22Rv1 (cell line): ENCODE measurements at regions not wholly inside any gene's neighbourhood (a gene's known extent, or its start where the extent isn't known, plus 50 kb on each side); places are given as distances from the start of the nearest gene placed in this dataset.

ENCODE experiments used
- H3K27ac ChIP-seq: fragments of 450-650 bp; 2 replicates; pipeline ENCODE4 v1.5.1; 2017
- CTCF ChIP-seq: fragments of 450-650 bp; IDR thresholded peaks from 2 replicates; pipeline ENCODE4 v1.5.1; 2017; ENCODE audit warnings: mild to moderate bottlenecking
- ZFX ChIP-seq: fragments of 450-650 bp; IDR thresholded peaks from 2 replicates; pipeline ENCODE4 v1.6.1; 2017; ENCODE audit warnings: antibody characterized with exemption, borderline replicate concordance

GRCh38 chr13:99692854-99693253 lies 191.6 kb downstream of the TM9SF2 start:
- TF ChIP-seq CTCF (no peak), ZFX (no peak)
- H3K27ac ChIP-seq, result no peak overlapping the region

GRCh38 chr13:99691552-99691951 lies 190.3 kb downstream of the TM9SF2 start:
- H3K27ac ChIP-seq, result no peak overlapping the region
- TF ChIP-seq CTCF, result no peak
- no peak for TF ChIP-seq ZFX

GRCh38 chr13:99690426-99691174 lies 189.3 kb downstream of the TM9SF2 start:
- H3K27ac ChIP-seq, result no peak overlapping the region
- no peak for TF ChIP-seq CTCF
- TF ChIP-seq ZFX, result no peak

- TF ChIP-seq CTCF (no peak), ZFX (no peak)
- H3K27ac ChIP-seq, result no peak overlapping the region
These were observed 188.7 kb downstream of the TM9SF2 start for GRCh38 chr13:99689955-99690354.

- TF ChIP-seq ZFX, result no peak
- H3K27ac ChIP-seq, result no peak overlapping the region
These were observed 187.5 kb downstream of the TM9SF2 start for GRCh38 chr13:99688776-99689175.

- H3K27ac ChIP-seq, result no peak overlapping the region
- TF ChIP-seq CTCF (no peak), ZFX (no peak)
These were observed 186.6 kb downstream of the TM9SF2 start for GRCh38 chr13:99687723-99688397.

GRCh38 chr13:99686944-99687411 lies 185.7 kb downstream of the TM9SF2 start:
- H3K27ac ChIP-seq, result no peak overlapping the region
- TF ChIP-seq CTCF, result no peak
